Inflammatory macrophage (primary cell): ENCODE measurements at regions not wholly inside any gene's neighbourhood (a gene's known extent, or its start where the extent isn't known, plus 50 kb on each side); places are given as distances from the start of the nearest gene placed in this dataset.
"Not testable (repeated sequence)": the region's sequence is repeated elsewhere in the genome, so short reads cannot be mapped to it uniquely, and the experiment has no call there.

Source experiments
- DNase-seq, 2 donors: peaks; one replicate each; pipeline ENCODE4 v3.0.0-alpha.2; 2020 to 2022

DNA sequence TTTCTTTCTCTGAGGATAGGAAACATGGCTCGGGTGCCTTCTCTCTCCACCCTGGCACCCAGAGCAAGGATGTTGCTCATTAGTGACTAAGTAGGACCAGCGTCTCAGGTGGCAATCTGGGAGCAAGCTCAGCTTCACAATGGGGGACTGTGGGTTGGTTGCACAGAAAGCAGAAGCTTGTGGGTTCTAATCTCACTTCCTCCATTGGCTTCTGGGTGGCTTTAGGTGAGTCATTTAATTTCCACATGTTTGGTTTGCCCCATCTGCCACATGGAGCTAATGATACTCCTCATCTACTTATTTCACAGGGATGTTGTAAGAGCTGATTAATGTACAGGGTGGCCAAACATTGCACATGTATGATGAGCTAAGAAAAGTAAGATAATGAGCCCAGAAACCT is 54.8 kb upstream of the AKIRIN2 start:
- DNase-seq: peak; percentile 97

GRCh38 chr6:87755708-87756671 is 54.0 kb upstream of the AKIRIN2 start:
- DNase-seq: no peak

DNA sequence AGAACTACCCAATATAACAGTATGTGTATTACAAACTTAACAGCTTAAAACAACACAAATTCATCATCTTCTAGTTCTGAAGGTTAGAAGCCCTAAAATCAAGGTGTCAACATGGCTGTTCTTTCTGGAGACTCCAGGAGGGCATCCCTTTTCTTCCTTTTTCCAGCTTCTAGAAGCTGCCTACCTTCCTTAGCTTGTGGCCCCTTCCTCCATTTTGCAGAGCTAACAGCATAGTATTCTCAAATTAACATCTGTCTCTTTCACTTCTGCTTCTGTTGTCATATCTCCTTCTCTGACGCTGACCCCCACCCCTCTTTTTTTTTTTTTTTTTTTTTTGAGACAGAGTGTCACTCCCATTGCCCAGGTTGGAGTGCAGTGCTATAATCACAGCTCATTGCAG is 52.8 kb upstream of the AKIRIN2 start:
- DNase-seq: peak in 1 of 2 donors; percentile 35

- DNase-seq: no peak
Measured at GRCh38 chr6:87753131-87753685, 51.2 kb upstream of the AKIRIN2 start.

DNA sequence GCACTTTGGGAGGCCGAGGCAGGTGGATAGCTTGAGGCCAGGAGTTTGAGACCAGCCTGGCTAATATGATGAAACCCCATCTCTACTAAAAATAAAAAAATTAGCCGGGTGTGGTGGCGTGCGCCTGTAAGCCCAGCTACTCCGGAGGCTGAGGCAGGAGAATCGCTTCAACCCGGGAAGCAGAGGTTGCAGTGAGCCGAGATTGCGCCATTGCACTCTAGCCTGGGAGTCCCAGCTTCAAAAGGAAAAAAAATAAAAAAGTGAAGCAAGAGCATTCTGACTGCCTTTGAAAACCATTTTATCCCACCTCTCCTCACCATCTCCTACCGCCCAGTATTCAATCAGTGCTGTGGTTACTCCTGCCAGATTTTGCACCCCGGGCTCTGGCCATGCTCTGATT is 50.5 kb upstream of the AKIRIN2 start:
- DNase-seq: not testable (repeated sequence)
